ENCODE measurements at regions not wholly inside any gene's neighbourhood (a gene's known extent, or its start where the extent isn't known, plus 50 kb on each side); places are given as distances from the start of the nearest gene placed in this dataset.

DNA sequence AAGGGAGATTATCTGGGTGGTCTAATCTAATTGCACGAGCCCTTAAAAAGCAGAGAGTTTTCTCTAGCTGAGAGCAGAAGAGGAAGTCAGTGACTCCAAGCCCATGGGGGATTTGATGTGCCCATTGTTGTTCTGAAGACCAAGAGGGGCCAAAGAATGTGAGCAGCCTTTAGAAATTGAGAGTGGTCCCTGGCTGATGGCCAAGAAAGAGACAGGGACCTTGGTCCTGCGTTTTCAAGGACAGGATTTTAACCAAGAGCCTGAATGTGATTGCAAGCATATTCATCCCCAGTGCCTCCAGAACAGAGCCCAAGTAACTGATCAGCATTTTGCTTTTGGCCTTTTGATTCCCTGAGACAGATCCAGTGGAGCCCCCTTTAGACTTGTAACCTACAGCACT is 1353.9 kb downstream of the AACS start:
- Mint-ChIP-seq H3K4me3 (no peak overlapping the region), H3K9me3 (peaks cover 83% of the 10 kb centered on the region), H3K27ac (no peak overlapping the region), H3K4me1 (no peaks in the 10 kb centered on the region), H3K27me3 (ENCODE audit: low read depth) (peaks cover 6% of the 10 kb centered on the region), H3K36me3 (peaks cover 72% of the 10 kb centered on the region)
- no peak for ATAC-seq
- TF ChIP-seq, protein P1, sequence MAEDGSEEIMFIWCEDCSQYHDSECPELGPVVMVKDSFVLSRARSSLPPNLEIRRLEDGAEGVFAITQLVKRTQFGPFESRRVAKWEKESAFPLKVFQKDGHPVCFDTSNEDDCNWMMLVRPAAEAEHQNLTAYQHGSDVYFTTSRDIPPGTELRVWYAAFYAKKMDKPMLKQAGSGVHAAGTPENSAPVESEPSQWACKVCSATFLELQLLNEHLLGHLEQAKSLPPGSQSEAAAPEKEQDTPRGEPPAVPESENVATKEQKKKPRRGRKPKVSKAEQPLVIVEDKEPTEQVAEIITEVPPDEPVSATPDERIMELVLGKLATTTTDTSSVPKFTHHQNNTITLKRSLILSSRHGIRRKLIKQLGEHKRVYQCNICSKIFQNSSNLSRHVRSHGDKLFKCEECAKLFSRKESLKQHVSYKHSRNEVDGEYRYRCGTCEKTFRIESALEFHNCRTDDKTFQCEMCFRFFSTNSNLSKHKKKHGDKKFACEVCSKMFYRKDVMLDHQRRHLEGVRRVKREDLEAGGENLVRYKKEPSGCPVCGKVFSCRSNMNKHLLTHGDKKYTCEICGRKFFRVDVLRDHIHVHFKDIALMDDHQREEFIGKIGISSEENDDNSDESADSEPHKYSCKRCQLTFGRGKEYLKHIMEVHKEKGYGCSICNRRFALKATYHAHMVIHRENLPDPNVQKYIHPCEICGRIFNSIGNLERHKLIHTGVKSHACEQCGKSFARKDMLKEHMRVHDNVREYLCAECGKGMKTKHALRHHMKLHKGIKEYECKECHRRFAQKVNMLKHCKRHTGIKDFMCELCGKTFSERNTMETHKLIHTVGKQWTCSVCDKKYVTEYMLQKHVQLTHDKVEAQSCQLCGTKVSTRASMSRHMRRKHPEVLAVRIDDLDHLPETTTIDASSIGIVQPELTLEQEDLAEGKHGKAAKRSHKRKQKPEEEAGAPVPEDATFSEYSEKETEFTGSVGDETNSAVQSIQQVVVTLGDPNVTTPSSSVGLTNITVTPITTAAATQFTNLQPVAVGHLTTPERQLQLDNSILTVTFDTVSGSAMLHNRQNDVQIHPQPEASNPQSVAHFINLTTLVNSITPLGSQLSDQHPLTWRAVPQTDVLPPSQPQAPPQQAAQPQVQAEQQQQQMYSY (CRISPR knock-in tag; IDR thresholded peaks at IDR 0.05) = no peak
- TF ChIP-seq ZNF416 (CRISPR knock-in tag; IDR thresholded peaks at IDR 0.05) (no peak), TP53 (CRISPR knock-in tag; IDR thresholded peaks at IDR 0.05) (no peak), ZNF423 (CRISPR knock-in tag; IDR thresholded peaks at IDR 0.05) (no peak)
- TF ChIP-seq, protein P2, sequence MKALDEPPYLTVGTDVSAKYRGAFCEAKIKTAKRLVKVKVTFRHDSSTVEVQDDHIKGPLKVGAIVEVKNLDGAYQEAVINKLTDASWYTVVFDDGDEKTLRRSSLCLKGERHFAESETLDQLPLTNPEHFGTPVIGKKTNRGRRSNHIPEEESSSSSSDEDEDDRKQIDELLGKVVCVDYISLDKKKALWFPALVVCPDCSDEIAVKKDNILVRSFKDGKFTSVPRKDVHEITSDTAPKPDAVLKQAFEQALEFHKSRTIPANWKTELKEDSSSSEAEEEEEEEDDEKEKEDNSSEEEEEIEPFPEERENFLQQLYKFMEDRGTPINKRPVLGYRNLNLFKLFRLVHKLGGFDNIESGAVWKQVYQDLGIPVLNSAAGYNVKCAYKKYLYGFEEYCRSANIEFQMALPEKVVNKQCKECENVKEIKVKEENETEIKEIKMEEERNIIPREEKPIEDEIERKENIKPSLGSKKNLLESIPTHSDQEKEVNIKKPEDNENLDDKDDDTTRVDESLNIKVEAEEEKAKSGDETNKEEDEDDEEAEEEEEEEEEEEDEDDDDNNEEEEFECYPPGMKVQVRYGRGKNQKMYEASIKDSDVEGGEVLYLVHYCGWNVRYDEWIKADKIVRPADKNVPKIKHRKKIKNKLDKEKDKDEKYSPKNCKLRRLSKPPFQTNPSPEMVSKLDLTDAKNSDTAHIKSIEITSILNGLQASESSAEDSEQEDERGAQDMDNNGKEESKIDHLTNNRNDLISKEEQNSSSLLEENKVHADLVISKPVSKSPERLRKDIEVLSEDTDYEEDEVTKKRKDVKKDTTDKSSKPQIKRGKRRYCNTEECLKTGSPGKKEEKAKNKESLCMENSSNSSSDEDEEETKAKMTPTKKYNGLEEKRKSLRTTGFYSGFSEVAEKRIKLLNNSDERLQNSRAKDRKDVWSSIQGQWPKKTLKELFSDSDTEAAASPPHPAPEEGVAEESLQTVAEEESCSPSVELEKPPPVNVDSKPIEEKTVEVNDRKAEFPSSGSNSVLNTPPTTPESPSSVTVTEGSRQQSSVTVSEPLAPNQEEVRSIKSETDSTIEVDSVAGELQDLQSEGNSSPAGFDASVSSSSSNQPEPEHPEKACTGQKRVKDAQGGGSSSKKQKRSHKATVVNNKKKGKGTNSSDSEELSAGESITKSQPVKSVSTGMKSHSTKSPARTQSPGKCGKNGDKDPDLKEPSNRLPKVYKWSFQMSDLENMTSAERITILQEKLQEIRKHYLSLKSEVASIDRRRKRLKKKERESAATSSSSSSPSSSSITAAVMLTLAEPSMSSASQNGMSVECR (CRISPR knock-in tag; IDR thresholded peaks at IDR 0.05; ENCODE audit: borderline replicate concordance) = no peak
- TF ChIP-seq, protein P3, sequence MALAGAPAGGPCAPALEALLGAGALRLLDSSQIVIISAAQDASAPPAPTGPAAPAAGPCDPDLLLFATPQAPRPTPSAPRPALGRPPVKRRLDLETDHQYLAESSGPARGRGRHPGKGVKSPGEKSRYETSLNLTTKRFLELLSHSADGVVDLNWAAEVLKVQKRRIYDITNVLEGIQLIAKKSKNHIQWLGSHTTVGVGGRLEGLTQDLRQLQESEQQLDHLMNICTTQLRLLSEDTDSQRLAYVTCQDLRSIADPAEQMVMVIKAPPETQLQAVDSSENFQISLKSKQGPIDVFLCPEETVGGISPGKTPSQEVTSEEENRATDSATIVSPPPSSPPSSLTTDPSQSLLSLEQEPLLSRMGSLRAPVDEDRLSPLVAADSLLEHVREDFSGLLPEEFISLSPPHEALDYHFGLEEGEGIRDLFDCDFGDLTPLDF (CRISPR knock-in tag; IDR thresholded peaks at IDR 0.05) = no peak
- CTCF ChIA-PET = no interaction called here
- POLR2A ChIA-PET = no interaction called here
- DNase-seq (ENCODE audit: low spot score) = no peak

DNA sequence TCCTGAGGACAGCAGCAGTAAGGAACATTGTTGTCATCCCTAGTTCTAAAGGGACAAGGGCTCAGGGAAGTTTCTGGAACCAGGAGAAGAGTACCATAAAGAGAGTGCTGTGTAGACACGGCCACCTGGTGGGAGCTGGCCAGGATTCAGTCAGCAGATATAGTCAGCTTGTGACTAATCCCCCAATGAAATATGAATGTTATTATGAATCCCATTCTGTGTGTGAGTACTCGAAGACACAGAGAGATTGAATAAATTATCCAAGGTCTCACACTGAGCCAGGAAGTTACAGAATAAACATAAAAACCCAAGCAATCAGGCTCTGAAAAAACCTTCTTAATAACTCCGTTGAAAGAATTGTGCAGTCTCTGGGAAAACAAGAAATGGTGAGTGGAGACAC is 1359.5 kb downstream of the AACS start:
- peaks cover 82% of the 10 kb centered on the region for H3K9me3 Mint-ChIP-seq
- no peaks in the 10 kb centered on the region; the same call in 1 of the 2 replicates for H3K27me3 Mint-ChIP-seq (ENCODE audit: low read depth)
- ChIA-PET CTCF (no interaction called here), POLR2A (no interaction called here)
- no peak overlapping the region for H3K27ac Mint-ChIP-seq
- ATAC-seq (no peak), DNase-seq (ENCODE audit: low spot score) (no peak)
- H3K4me3 Mint-ChIP-seq = no peak overlapping the region
- peaks cover 80% of the 10 kb centered on the region for H3K36me3 Mint-ChIP-seq
- no peaks in the 10 kb centered on the region for H3K4me1 Mint-ChIP-seq
- TF ChIP-seq, protein P4, sequence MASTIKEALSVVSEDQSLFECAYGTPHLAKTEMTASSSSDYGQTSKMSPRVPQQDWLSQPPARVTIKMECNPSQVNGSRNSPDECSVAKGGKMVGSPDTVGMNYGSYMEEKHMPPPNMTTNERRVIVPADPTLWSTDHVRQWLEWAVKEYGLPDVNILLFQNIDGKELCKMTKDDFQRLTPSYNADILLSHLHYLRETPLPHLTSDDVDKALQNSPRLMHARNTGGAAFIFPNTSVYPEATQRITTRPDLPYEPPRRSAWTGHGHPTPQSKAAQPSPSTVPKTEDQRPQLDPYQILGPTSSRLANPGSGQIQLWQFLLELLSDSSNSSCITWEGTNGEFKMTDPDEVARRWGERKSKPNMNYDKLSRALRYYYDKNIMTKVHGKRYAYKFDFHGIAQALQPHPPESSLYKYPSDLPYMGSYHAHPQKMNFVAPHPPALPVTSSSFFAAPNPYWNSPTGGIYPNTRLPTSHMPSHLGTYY (CRISPR knock-in tag; IDR thresholded peaks at IDR 0.05) = no peak
- no peak for TF ChIP-seq TCF7 (CRISPR knock-in tag; IDR thresholded peaks at IDR 0.05; ENCODE audit: low read depth)
- no peak for TF ChIP-seq NR2C2 (CRISPR knock-in tag; IDR thresholded peaks at IDR 0.05)
- TF ChIP-seq FOXP1 (CRISPR knock-in tag; IDR thresholded peaks at IDR 0.05; ENCODE audit: borderline replicate concordance) = no peak
- no peak for TF ChIP-seq ZBTB21 (CRISPR knock-in tag; IDR thresholded peaks at IDR 0.05; ENCODE audit: borderline replicate concordance)
- TF ChIP-seq, protein P5, sequence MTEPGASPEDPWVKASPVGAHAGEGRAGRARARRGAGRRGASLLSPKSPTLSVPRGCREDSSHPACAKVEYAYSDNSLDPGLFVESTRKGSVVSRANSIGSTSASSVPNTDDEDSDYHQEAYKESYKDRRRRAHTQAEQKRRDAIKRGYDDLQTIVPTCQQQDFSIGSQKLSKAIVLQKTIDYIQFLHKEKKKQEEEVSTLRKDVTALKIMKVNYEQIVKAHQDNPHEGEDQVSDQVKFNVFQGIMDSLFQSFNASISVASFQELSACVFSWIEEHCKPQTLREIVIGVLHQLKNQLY (CRISPR knock-in tag; IDR thresholded peaks at IDR 0.05) = no peak
- no peak for TF ChIP-seq ZNF317 (CRISPR knock-in tag; IDR thresholded peaks at IDR 0.05; ENCODE audit: borderline replicate concordance, low read depth)
- TF ChIP-seq NR1H2 (CRISPR knock-in tag; IDR thresholded peaks at IDR 0.05) = no peak
- TF ChIP-seq TEAD4 (CRISPR knock-in tag; IDR thresholded peaks at IDR 0.05) = no peak
- no peak for TF ChIP-seq GRHL2 (CRISPR knock-in tag; IDR thresholded peaks at IDR 0.05; ENCODE audit: insufficient replicate concordance, severe bottlenecking)
- no peak for TF ChIP-seq RORB (CRISPR knock-in tag; IDR thresholded peaks at IDR 0.05)
- TF ChIP-seq, protein P6, sequence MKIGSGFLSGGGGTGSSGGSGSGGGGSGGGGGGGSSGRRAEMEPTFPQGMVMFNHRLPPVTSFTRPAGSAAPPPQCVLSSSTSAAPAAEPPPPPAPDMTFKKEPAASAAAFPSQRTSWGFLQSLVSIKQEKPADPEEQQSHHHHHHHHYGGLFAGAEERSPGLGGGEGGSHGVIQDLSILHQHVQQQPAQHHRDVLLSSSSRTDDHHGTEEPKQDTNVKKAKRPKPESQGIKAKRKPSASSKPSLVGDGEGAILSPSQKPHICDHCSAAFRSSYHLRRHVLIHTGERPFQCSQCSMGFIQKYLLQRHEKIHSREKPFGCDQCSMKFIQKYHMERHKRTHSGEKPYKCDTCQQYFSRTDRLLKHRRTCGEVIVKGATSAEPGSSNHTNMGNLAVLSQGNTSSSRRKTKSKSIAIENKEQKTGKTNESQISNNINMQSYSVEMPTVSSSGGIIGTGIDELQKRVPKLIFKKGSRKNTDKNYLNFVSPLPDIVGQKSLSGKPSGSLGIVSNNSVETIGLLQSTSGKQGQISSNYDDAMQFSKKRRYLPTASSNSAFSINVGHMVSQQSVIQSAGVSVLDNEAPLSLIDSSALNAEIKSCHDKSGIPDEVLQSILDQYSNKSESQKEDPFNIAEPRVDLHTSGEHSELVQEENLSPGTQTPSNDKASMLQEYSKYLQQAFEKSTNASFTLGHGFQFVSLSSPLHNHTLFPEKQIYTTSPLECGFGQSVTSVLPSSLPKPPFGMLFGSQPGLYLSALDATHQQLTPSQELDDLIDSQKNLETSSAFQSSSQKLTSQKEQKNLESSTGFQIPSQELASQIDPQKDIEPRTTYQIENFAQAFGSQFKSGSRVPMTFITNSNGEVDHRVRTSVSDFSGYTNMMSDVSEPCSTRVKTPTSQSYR (CRISPR knock-in tag; IDR thresholded peaks at IDR 0.05) = no peak
- TF ChIP-seq ZNF232 (CRISPR knock-in tag; IDR thresholded peaks at IDR 0.05) = no peak
